Neural cell (in vitro differentiated cells): ENCODE measurements at regions not wholly inside any gene's neighbourhood (a gene's known extent, or its start where the extent isn't known, plus 50 kb on each side); places are given as distances from the start of the nearest gene placed in this dataset.

Experiments
- CTCF ChIP-seq: fragments of 450-650 bp; IDR thresholded peaks from 2 replicates; pipeline ENCODE4 v1.5.1; 2014; ENCODE audit warnings: antibody characterized with exemption, mild to moderate bottlenecking, moderate library complexity; ENCODE audit not compliant: poor library complexity, severe bottlenecking
- EP300 ChIP-seq: fragments of 450-650 bp; conservative IDR thresholded peaks from 2 replicates; pipeline ENCODE4 v1.6.1; 2014; ENCODE audit warnings: antibody characterized with exemption, mild to moderate bottlenecking, moderate library complexity; ENCODE audit not compliant: poor library complexity, severe bottlenecking
- RAD21 ChIP-seq: fragments of 450-650 bp; conservative IDR thresholded peaks from 2 replicates; pipeline ENCODE4 v1.6.1; 2014; ENCODE audit warnings: antibody characterized with exemption, mild to moderate bottlenecking, moderate library complexity

DNA sequence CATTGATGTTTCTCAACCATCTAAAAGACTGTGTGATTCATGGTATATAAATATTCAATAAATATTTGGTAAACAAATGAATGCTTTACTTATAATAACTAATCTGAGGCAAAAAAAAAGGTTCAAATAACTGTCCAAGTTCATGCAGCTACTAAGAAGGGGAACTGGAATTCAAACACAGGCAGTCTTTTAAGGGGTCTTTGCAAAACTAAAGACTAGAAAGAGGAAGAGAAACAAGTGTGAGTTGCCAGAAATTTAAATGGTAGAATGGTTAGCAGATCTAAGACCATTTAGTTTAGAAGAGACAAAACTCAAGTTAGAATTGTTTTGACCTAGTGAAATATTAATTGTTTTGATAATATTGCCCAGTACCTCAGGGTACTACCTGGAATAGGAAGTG is 642.0 kb upstream of the LRRN3 start:
- no peak for TF ChIP-seq CTCF
- no peak for TF ChIP-seq RAD21
- TF ChIP-seq EP300, result no peak
